Esophagus squamous epithelium (tissue), 4 donors: ENCODE measurements at regions not wholly inside any gene's neighbourhood (a gene's known extent, or its start where the extent isn't known, plus 50 kb on each side); places are given as distances from the start of the nearest gene placed in this dataset.

Experiments
- POLR2A ChIP-seq, 4 donors: fragments of 450-650 bp; IDR thresholded peaks; one replicate each; pipeline ENCODE4 v1.6.1; 2017; ENCODE audit warnings: antibody characterized with exemption in 4 of 4, mild to moderate bottlenecking in 4 of 4, moderate library complexity in 3 of 4
- TF ChIP-seq, protein P1 (sequence below), 6 experiments: fragments of 450-650 bp in 4 of 6; fragments of 200-600 bp in 2 of 6; sonication (generic) in 2 of 6; IDR thresholded peaks; one replicate each; pipeline ENCODE4 v1.5.1; 2016 to 2019; ENCODE audit warnings: antibody characterized with exemption in 6 of 6, mild to moderate bottlenecking in 4 of 6, moderate library complexity in 4 of 6

- TF ChIP-seq, protein P1, sequence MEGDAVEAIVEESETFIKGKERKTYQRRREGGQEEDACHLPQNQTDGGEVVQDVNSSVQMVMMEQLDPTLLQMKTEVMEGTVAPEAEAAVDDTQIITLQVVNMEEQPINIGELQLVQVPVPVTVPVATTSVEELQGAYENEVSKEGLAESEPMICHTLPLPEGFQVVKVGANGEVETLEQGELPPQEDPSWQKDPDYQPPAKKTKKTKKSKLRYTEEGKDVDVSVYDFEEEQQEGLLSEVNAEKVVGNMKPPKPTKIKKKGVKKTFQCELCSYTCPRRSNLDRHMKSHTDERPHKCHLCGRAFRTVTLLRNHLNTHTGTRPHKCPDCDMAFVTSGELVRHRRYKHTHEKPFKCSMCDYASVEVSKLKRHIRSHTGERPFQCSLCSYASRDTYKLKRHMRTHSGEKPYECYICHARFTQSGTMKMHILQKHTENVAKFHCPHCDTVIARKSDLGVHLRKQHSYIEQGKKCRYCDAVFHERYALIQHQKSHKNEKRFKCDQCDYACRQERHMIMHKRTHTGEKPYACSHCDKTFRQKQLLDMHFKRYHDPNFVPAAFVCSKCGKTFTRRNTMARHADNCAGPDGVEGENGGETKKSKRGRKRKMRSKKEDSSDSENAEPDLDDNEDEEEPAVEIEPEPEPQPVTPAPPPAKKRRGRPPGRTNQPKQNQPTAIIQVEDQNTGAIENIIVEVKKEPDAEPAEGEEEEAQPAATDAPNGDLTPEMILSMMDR (IDR thresholded peaks at IDR 0.05) = no peak
- no peak for TF ChIP-seq POLR2A (IDR thresholded peaks at IDR 0.05)
These were observed 117.7 kb upstream of the FOXF1 start for GRCh38 chr16:86392436-86393152.
